ENCODE measurements at regions not wholly inside any gene's neighbourhood (a gene's known extent, or its start where the extent isn't known, plus 50 kb on each side); places are given as distances from the start of the nearest gene placed in this dataset.

- no peak for DNase-seq
Measured at GRCh38 chr2:116340690-116341089, 1473.8 kb upstream of the DDX18 start.

GRCh38 chr2:116366212-116366611 lies 1448.3 kb upstream of the DDX18 start:
- no peak for DNase-seq

- no peak for DNase-seq
Measured at GRCh38 chr2:116378786-116379185, 1435.7 kb upstream of the DDX18 start.

GRCh38 chr2:116411211-116411610 lies 1403.3 kb upstream of the DDX18 start:
- DNase-seq: no peak

GRCh38 chr2:116413659-116414058 lies 1400.8 kb upstream of the DDX18 start:
- DNase-seq: no peak

GRCh38 chr2:116416731-116417377 lies 1397.6 kb upstream of the DDX18 start:
- no peak for DNase-seq

- no peak for DNase-seq
Measured at GRCh38 chr2:116435648-116436047, 1378.8 kb upstream of the DDX18 start.

GRCh38 chr2:116440104-116440653 lies 1374.3 kb upstream of the DDX18 start:
- no peak for DNase-seq

- DNase-seq: no peak
Measured at GRCh38 chr2:116442418-116442817, 1372.1 kb upstream of the DDX18 start.

GRCh38 chr2:116444256-116444872 lies 1370.1 kb upstream of the DDX18 start:
- DNase-seq: no peak

- DNase-seq: no peak
Measured at GRCh38 chr2:116450990-116451389, 1363.5 kb upstream of the DDX18 start.

- DNase-seq: no peak
Measured at GRCh38 chr2:116452651-116453050, 1361.8 kb upstream of the DDX18 start.

GRCh38 chr2:116456429-116456828 lies 1358.1 kb upstream of the DDX18 start:
- no peak for DNase-seq

- no peak for DNase-seq
Measured at GRCh38 chr2:116467243-116467642, 1347.2 kb upstream of the DDX18 start.

- DNase-seq: no peak
Measured at GRCh38 chr2:116477229-116477628, 1337.3 kb upstream of the DDX18 start.

- no peak for DNase-seq
Measured at GRCh38 chr2:116487336-116487735, 1327.2 kb upstream of the DDX18 start.

GRCh38 chr2:116489292-116489691 lies 1325.2 kb upstream of the DDX18 start:
- no peak for DNase-seq

GRCh38 chr2:116489944-116490343 lies 1324.5 kb upstream of the DDX18 start:
- DNase-seq: no peak

- no peak for DNase-seq
Measured at GRCh38 chr2:116490511-116491145, 1323.9 kb upstream of the DDX18 start.

- no peak for DNase-seq
Measured at GRCh38 chr2:116491292-116491691, 1323.2 kb upstream of the DDX18 start.

- DNase-seq: no peak
Measured at GRCh38 chr2:116499389-116499788, 1315.1 kb upstream of the DDX18 start.

- peak; percentile 3 for DNase-seq
Measured at GRCh38 chr2:116510117-116510671, 1304.3 kb upstream of the DDX18 start.

- no peak for DNase-seq
Measured at GRCh38 chr2:116511426-116511825, 1303.1 kb upstream of the DDX18 start.

- DNase-seq: no peak
Measured at GRCh38 chr2:116513991-116514390, 1300.5 kb upstream of the DDX18 start.
